HG02623 (cell line): ENCODE measurements at regions not wholly inside any gene's neighbourhood (a gene's known extent, or its start where the extent isn't known, plus 50 kb on each side); places are given as distances from the start of the nearest gene placed in this dataset.
"Not testable (repeated sequence)": the region's sequence is repeated elsewhere in the genome, so short reads cannot be mapped to it uniquely, and the experiment has no call there.

Source experiments
- ATAC-seq: cut with Tn5 transposase; IDR thresholded peaks from one replicate; pipeline ENCODE4 v1.9.1; 2021; ENCODE audit warnings: moderate library complexity; ENCODE audit not compliant: unreplicated experiment

DNA sequence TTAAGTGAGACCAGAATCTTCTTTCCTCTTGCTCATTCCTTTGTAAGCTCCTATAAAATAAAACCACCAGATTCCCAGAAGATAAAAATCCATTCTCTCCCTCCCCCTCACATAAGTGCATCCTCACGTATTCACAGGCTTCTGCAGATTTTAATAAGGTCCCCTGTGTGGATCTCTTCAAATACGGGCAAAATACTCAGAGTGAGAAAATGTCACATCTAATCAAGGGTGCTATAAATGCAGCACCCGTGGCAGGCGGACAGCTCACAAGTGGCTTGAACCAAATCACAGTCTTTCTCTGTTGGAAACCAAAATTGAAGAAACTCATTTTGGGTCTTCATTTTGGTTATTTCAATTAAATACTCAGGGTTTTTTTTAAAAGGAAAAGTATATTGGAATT, 212.9 kb upstream of the CMC1 start:
- no peak for ATAC-seq

GRCh38 chr3:28033059-28033784, 208.2 kb upstream of the CMC1 start:
- no peak for ATAC-seq

- ATAC-seq, result no peak
These were observed 204.5 kb upstream of the CMC1 start for GRCh38 chr3:28036599-28037575.

GRCh38 chr3:28039234-28039633, 202.2 kb upstream of the CMC1 start:
- ATAC-seq, result no peak

GRCh38 chr3:28039829-28040228, 201.6 kb upstream of the CMC1 start:
- no peak for ATAC-seq

GRCh38 chr3:28042095-28042635, 199.3 kb upstream of the CMC1 start:
- peak; percentile 42 for ATAC-seq

DNA sequence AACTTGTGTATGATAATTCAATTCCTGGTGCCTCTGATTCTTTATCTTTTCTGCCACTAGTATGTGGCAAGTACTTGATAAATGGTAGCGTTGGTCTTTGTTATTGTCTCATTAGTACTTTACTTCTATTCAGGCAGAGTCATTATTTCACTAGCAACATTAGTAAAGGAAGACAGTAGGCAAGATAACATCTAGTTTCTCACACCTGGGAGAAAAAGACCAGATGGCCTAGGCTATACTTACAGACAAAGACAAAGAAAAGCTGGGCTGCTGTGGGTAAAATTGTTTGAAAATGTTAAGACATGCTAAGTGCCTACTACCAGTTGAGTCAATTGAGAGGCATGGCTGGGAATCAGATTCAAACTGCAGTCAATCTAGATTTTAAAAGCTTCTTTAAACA, 198.7 kb upstream of the CMC1 start:
- peak; percentile 22 for ATAC-seq

GRCh38 chr3:28050120-28050519, 191.3 kb upstream of the CMC1 start:
- no peak for ATAC-seq

DNA sequence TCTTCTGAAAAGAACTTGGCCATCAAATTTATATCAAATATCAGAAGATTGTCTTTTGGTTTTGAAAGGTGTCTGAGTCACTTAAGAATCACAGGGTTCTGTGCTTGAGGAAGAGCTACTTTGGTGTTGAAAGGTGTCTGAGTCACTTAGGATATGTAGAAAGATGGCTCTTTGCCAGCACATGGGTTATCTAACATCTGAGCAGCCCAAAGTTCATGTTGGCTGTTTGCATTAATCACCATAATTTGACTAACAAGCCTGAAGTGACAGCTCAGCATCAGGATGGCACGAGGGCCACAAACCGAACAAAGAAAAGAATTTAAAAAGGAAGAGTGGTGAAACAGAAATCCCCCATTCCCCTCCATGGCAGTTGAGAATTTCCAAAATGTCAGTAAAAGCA, 190.5 kb upstream of the CMC1 start:
- no peak for ATAC-seq

- no peak for ATAC-seq
These were observed 187.7 kb upstream of the CMC1 start for GRCh38 chr3:28053759-28054158.

- ATAC-seq, result no peak
These were observed 184.6 kb upstream of the CMC1 start for GRCh38 chr3:28056806-28057205.

DNA sequence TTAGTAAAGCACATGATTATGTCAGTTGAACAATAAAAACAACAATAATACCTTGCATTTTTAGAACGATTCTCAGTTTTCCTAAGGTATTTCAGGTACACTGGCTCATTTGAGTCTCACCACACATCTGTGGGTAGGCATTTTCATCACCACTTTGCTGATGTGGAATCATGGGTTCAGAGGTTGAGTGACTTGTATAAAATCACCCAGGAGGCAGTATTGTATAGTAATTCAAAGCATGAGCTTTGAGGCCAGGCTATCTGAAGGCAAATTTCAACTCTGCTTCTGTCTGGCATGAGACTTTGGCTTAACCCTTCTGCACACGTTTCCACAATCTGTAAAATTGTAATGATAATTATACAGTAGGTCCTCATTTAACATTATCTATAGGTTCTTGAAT, 183.9 kb upstream of the CMC1 start:
- ATAC-seq, result no peak

GRCh38 chr3:28059199-28059598, 182.2 kb upstream of the CMC1 start:
- not testable (repeated sequence) for ATAC-seq

DNA sequence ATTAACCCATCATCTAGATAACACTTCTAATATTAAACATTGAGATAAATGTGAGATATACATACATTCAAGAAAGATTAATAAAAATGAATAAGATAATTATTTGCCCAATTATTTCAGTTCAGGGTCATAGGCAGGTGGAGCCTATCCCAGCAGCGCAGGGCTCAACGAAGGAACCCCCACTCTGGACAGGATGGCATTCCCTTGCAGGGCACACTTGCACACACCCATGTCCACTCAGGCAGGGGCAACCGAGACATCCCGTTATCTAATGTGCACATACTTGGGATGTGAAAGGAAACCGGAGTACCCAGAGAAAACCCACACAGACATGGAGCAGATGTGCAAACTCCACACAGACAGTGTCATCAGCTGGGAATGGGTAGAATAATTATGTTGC, 175.4 kb upstream of the CMC1 start:
- no peak for ATAC-seq

DNA sequence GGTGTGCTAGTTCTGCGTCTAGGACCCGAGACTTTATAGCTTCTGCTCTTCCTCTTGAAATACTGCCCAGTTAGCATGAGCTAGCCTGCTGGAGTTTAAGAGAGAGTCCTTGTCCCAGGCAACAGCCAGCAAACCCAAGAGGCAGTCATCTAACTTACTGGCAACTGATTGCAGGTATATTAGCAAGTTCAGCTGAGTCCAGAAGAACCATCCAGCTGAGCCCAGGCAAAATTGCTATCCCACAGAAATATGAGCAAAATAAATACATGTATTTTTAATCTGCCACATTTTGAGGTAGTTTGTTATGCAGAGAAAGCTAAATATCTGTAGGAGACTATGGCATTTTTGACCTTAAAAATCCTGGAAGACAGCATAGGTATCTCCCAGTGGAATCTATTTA, 174.4 kb upstream of the CMC1 start:
- no peak for ATAC-seq

GRCh38 chr3:28068342-28068741, 173.1 kb upstream of the CMC1 start:
- no peak for ATAC-seq

- ATAC-seq, result no peak
These were observed 172.0 kb upstream of the CMC1 start for GRCh38 chr3:28069438-28069837.

DNA sequence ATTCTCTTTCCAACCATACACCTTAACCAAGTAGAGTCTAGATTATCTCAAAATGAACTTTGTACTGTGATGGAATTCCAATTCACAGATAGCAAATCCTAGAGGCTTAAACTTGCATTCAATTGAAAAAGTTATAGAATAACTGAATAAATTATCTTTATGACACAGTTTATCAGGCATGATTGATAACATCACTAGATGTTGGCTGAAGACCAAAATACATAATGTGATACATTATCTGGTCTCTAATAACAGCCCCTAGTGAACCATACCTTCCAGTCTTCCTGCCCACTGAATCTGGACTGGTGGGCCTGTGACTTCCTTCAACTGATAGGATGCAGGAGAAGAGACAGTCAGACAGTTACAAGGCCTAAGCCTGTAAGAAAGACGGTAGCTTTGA, 165.2 kb upstream of the CMC1 start:
- ATAC-seq, result no peak

DNA sequence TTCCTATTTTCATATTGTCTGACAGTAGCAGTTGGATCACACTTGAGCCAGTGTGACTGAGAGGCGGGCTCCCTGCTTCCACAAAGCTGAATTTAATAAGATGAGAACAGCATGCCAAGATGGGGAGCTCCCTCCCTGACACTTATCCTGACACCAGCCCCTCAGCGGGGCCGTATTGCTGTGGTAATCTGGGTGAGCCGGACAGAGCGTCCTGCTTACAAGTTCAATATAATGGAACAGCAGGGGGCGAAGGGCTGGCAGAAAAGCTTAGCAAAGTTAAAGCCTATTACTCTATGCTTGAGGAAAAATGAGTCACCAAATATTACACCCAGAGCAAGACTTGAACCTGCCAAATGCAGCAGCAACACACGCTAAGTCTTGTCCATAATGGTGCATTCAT, 163.8 kb upstream of the CMC1 start:
- ATAC-seq, result no peak

- no peak for ATAC-seq
These were observed 162.9 kb upstream of the CMC1 start for GRCh38 chr3:28078536-28078935.

DNA sequence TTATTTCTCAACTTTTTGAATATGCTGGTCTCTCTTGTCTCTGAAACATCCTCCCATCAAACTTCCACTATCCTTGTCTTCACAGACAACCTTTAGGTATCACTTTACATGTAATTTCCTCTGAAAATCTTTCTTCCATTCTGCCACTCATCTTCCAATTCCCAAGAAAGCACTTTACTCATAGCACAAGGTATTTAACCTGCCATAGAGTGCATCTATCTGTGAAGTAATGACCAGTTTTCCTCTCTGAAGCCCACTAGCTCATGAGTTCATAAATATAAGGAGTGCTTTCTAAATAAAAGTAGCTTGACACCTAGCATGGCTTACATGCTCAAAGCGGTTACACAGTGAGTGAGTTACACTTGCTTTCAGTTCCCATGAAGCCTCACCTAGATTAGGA, 160.7 kb upstream of the CMC1 start:
- ATAC-seq, result no peak

DNA sequence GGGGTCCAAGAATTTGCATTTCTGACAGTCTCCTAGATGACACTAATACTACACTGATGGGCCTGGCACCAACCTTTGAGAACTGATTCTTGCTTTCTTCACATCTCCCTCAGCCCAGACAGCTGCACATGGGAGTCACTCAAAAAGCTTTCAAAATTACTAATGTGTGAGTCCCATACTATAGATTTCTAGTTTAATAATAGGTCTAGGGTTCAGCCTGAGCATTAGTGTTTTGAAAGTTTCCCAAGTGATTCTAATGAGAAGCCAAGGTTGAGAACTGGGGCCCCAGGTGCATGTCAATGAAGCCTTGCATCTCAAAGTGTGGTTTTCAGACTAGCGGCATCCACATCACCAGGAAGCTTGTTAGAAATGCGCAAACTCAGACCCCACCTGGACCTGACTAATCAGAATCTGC, 159.9 kb upstream of the CMC1 start:
- no peak for ATAC-seq
